ENCODE measurements at regions not wholly inside any gene's neighbourhood (a gene's known extent, or its start where the extent isn't known, plus 50 kb on each side); places are given as distances from the start of the nearest gene placed in this dataset.

DNA sequence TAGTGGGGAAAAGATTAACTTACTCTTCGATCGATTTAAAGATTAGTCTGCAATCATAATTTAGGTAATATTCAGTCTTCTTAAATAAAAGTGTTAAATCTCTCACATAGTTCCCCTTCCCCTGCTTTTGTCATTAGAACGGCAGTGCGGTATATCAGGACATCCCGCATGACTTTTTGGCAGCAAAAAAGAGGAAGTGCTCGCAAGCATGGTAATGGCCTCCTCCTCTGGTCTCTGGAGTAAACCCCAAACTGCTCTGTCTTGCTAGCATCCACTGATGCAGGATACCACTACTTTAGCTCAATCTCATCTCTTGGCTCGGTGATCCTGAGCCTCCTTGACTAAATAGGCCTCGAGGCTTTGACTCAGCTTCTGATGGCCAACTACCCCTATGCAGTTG is 78.7 kb upstream of the VAV3 start:
- Histone ChIP-seq H3K36me3 (ENCODE audit: control insufficient read depth in 2 of 4, insufficient read depth in 4 of 4, low read length in 3 of 4) (no peaks in the 10 kb centered on the region), H3K4me2 (ENCODE audit: insufficient read depth in 1 of 2, low read depth in 2 of 2, low read length in 2 of 2) (no peak overlapping the region), H2BK5ac (ENCODE audit: low read depth, low read length) (no peak overlapping the region), H3K18ac (ENCODE audit: extremely low read depth, low read length) (no peak overlapping the region), H4K5ac (ENCODE audit: insufficient read length, low read depth, low read length) (no peak overlapping the region), H3K27me3 (replicated peaks in 1 of 4; ENCODE audit: control insufficient read depth in 3 of 4, extremely low read depth in 1 of 4, insufficient read depth in 3 of 4, low read length in 3 of 4) (no peaks in the 10 kb centered on the region), H3K4ac (replicated peaks; ENCODE audit: insufficient read length, low read depth, low read length) (no peak overlapping the region), H3K9ac (replicated peaks in 1 of 4; ENCODE audit: extremely low read depth in 1 of 4, low read depth in 3 of 4, low read length in 3 of 4) (no peak overlapping the region), H4K8ac (ENCODE audit: extremely low read depth, insufficient read depth, low read length) (no peak overlapping the region), H3K79me2 (ENCODE audit: control insufficient read depth in 1 of 2, insufficient read depth in 2 of 2, low read length in 2 of 2) (no peaks in the 10 kb centered on the region), H2AFZ (ENCODE audit: low read length) (no peak overlapping the region), H3K9me3 (ENCODE audit: insufficient read depth in 2 of 2, low read depth in 1 of 2, low read length in 1 of 2) (0 out of 4 replicates have a peak, but pooled peaks cover 0 to 2% of the 10 kb centered on the region in 2 experiments), H2AK5ac (ENCODE audit: low read depth, low read length) (no peak overlapping the region), H2BK120ac (replicated peaks; ENCODE audit: low read depth, low read length) (no peak overlapping the region), H3K79me1 (ENCODE audit: low read depth, low read length) (no peaks in the 10 kb centered on the region), H3K27ac (ENCODE audit: low read depth, low read length) (no peak overlapping the region), H3K23me2 (ENCODE audit: low read depth, low read length) (no peaks in the 10 kb centered on the region; the same call in 1 of the 2 replicates), H3K56ac (replicated peaks; ENCODE audit: insufficient read length, low read depth, low read length) (no peak overlapping the region), H3K4me3 (ENCODE audit: extremely low read depth in 1 of 4, insufficient read depth in 2 of 4, low read depth in 3 of 4, low read length in 4 of 4) (no peak overlapping the region), H4K91ac (replicated peaks; ENCODE audit: insufficient read length, low read length) (no peak overlapping the region), H3K14ac (ENCODE audit: insufficient read length) (no peak overlapping the region), H2BK15ac (ENCODE audit: low read length) (no peak overlapping the region), H3K23ac (ENCODE audit: insufficient read length) (no peak overlapping the region), H4K20me1 (replicated peaks in 1 of 2; ENCODE audit: control insufficient read depth in 1 of 2, insufficient read depth in 2 of 2, low read length in 2 of 2) (no peaks in the 10 kb centered on the region), H2BK20ac (ENCODE audit: low read length) (no peak overlapping the region), H2BK12ac (ENCODE audit: low read depth, low read length) (no peak overlapping the region), H3K4me1 (replicated peaks in 1 of 4; ENCODE audit: control insufficient read depth in 3 of 4, insufficient read depth in 4 of 4, low read length in 3 of 4) (peaks cover 0 to 9% (median 2%) of the 10 kb centered on the region in 4 experiments; a peak in 2 of 7 replicates)
- 87% methylated on average over 8 of the region's 8 CpGs; no CpG with 5 or more reads in 1 of the 2 experiments for WGBS, 2 experiments (ENCODE audit: extremely low coverage in 1 of 2, insufficient coverage in 1 of 2, insufficient read length in 1 of 2, insufficient replicate concordance in 2 of 2, low coverage in 1 of 2, low lambda C conversion rate in 2 of 2, missing lambda C conversion rate in 1 of 2)
- FAIRE-seq (no peak), DNase-seq (ENCODE audit: low read depth in 1 of 2, low spot score in 2 of 2) (no peak)
- CTCF ChIA-PET (ENCODE audit: partially characterized antibody): no interaction called here
- POLR2A ChIA-PET (ENCODE audit: partially characterized antibody): no interaction called here
- TF ChIP-seq, protein P1, sequence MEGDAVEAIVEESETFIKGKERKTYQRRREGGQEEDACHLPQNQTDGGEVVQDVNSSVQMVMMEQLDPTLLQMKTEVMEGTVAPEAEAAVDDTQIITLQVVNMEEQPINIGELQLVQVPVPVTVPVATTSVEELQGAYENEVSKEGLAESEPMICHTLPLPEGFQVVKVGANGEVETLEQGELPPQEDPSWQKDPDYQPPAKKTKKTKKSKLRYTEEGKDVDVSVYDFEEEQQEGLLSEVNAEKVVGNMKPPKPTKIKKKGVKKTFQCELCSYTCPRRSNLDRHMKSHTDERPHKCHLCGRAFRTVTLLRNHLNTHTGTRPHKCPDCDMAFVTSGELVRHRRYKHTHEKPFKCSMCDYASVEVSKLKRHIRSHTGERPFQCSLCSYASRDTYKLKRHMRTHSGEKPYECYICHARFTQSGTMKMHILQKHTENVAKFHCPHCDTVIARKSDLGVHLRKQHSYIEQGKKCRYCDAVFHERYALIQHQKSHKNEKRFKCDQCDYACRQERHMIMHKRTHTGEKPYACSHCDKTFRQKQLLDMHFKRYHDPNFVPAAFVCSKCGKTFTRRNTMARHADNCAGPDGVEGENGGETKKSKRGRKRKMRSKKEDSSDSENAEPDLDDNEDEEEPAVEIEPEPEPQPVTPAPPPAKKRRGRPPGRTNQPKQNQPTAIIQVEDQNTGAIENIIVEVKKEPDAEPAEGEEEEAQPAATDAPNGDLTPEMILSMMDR (IDR thresholded peaks at IDR 0.05; ENCODE audit: control extremely low read depth in 1 of 3, insufficient read depth in 1 of 3, low read depth in 1 of 3, low read length in 3 of 3): no peak
- TF ChIP-seq KDM4A (IDR thresholded peaks at IDR 0.05; ENCODE audit: low read depth, low read length, severe bottlenecking): no peak
